NK-92 treated with Interleukin-12 subunit alpha and Interleukin-12 subunit beta, amount 100 ng/mL, for 24 hours (cell line): ENCODE measurements at regions not wholly inside any gene's neighbourhood (a gene's known extent, or its start where the extent isn't known, plus 50 kb on each side); places are given as distances from the start of the nearest gene placed in this dataset.
A peak's percentile ranks its signal among the peaks of the same experiment; 100 is the strongest.
"Not testable (repeated sequence)": the region's sequence is repeated elsewhere in the genome, so short reads cannot be mapped to it uniquely, and the experiment has no call there.

Experiments
- DNase-seq: peaks from one replicate; lab custom pipeline; 2025; lab: John Stamatoyannopoulos, UW

DNA sequence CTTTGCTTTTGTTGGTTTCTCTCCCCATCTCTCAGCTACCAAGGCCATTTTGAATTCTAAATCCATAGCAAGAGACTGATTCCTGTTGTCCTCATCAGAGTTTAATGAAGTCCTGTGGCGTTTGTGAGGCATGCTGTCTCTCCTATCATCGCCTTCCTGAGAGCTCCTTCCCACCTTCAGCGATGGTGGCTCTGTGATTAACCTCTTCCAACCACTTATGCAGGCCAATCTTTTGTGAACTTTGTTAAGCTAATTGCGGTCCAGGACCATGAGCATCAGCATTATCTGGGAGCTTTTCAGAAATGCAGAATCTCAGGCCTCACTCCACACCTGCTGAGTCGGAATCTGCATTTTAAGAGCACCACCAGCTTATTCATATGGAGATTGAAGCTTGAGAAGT, 272.5 kb upstream of the CDYL start:
- no peak for DNase-seq

- no peak for DNase-seq
Observed at GRCh38 chr6:4496284-4496683, 279.9 kb upstream of the CDYL start.

DNA sequence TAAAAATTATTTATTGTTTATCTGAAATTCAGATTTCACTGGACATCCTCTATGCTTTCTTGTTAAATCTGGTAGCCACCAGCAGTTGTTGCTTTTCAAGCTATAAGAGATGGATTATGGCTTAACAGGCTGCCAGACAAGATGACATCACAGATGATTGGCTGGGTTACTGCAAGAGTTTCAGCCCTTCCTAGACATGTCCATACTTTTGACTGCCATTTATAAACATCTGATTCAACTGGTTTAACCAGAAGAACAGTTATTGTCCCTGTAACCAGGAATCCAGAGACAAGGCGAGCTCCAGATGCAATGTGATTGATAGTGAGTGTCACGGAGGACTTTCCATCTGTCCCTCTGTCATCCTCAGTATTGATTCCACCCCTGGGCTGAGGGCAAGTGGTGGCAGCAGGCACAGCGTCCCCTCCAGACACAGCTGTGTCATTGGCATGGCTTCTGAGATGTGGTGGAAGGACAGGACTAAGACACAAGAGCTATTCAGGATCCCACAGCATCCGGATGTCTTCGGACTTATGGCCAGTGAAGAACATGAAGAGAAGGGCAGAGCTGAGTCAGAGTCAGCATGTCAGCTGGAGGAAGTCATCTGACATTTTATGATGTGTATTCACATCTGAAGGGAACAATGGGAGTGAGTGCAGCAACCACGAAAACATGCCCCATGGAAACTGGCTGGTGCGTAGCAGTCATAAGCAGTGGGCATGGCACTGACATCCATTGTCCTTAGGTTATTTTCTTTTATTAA, 284.5 kb upstream of the CDYL start:
- DNase-seq = no peak

GRCh38 chr6:4489538-4489937, 286.7 kb upstream of the CDYL start:
- DNase-seq = no peak

DNA sequence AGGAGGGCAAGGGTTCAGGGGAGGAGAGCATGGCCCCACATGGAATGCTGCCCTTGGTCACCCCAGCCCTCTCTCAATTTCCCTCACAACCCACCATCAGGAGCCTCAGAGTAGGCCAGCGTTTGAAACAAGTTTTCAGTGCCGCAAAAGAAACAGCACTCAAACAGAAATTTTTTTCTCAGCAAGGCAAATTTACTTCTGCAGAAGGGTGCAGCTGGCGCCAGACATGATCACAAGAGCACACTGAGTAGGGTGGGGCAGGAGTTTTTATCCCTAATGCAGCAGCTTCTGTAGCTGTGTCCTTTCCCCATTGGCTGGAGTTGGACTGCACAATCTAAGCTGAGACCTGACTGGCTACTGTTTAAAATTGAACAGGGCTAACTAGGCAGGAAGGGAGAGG, 287.8 kb upstream of the CDYL start:
- no peak for DNase-seq

GRCh38 chr6:4487538-4487937, 288.7 kb upstream of the CDYL start:
- peak; percentile 21 for DNase-seq

DNA sequence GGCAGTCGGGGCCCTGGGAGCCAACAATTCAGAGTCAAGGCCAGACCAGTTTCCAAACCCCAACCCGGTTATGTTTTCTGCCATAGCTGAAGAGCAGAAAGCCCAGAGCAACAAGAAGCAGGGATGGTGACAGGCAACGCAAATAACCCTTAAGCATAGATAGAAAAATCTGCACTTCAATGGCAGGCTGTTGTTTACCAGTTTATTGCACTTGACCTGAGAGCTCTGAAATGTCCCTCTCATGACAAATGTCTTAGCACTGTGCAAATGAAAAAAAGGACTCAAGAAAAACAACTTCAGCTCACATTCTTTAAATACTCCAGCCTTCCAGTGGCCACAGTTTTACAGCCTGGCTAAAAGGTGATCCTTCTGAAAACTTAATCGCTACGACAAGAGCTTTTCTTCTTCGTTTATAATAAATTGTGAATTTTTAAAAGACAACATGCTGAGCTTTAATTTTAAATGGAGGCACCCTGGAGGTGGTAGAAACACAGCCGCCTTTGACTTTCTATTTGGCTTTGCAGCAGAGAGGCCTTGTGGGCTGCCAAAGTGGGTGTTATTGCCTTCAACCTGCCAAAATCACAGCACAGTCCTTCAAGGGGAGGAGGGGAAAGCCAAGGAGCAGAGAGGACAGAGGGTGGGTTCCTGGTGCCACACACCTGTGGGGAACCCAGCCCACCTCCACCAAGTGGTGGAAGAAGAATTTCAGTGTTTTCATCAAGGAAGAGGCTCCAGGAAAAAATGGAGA, 289.5 kb upstream of the CDYL start:
- no peak for DNase-seq

DNA sequence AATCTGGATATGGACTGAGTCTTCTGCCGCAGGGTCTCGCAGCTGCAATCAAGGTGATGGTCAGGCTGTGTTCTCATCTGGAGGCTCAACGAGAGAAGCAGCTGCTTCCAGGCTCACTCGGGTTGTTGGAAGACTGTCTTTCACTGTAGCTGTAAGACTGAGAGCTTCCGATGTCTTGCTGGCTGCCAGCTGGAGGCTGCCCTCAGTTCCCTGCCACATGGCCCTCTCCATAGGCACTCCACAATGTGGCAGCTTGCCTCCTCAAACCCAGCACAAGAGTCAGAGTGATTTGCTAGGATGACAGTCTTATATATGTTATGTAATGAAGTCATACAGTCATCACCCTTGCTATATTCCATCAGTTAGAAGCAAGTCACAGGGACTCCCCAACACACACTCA, 290.5 kb upstream of the CDYL start:
- DNase-seq = no peak

DNA sequence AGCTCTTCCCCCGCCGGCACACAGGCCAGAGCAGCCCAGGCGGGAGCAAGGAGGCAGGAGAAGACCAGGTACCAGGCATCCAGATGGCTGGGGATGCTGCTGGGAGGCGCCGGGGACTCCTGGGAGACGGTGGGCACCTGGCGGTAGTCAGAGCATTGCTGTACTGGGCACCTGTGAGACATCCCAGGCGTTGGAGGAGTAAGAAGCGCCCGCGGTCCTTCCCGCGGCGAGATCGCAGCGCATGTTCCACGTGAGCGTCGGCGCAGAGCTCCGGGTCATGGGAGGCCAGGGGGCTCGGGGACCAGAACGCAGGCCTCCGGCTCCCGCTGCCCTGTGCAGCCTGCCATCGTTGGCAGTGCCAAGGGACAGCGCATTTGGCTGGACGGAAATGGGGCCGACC, 293.7 kb upstream of the CDYL start:
- no peak for DNase-seq

- DNase-seq = no peak
Observed at GRCh38 chr6:4480788-4481735, 295.1 kb upstream of the CDYL start.

DNA sequence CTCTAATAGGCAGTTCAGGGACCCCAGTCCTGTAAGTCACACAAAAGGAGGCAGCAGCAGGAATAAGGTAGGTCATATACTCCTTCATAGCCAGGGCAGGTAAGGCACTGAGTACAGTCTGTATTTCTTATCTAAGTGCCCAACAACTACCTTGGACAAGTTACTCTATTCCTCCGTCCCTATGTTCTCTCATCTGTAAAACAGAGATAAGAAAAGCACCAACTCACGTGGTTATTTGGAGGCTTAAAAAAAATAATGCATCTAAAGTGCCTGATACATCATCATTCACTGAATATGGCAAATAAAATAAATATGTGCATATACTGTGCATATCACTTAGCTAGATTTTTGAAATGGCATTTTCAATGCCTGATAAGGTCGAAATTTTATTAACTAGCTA, 298.1 kb upstream of the CDYL start:
- DNase-seq = no peak

DNA sequence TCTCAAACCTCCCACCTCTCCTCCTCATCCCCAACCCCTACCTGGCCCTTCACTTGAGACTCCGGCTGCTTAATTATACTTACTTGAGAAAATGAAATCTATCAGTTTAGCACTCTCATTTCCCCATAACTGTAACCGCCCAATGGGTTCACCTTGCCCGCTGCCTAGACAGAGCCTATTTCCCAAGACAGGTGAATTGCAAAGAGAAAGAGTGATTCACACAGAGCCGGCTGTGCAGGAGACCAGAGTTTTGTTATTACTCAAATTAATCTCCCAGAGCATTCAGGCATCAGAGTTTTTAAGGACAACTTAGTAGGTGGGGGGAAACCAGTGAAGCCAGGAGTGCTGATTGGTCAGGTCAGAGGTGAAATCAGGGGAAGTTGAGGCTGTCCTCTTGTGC, 301.4 kb upstream of the CDYL start:
- no peak for DNase-seq

- no peak for DNase-seq
Observed at GRCh38 chr6:4472969-4473642, 303.1 kb upstream of the CDYL start.

- no peak for DNase-seq
Observed at GRCh38 chr6:4472222-4472621, 304.0 kb upstream of the CDYL start.

DNA sequence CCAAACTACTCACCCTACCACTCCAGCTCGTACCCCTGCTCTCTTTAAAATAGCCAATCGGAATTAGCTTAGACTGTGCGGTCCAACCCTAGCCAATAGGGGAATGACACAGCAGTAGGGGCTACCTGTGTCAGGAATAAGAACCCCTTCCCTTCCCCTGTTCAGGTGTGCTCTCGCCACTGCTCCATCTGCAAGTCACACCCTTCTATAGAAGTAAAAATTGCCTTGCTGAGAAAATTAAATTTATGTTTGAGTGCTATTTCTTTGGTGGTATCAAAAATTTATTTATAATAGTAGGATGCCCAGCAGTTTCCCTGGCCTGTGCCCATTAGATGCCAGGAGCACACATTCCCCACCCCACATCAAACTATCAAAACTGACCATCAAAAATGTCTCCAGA, 304.7 kb upstream of the CDYL start:
- DNase-seq = not testable (repeated sequence)

DNA sequence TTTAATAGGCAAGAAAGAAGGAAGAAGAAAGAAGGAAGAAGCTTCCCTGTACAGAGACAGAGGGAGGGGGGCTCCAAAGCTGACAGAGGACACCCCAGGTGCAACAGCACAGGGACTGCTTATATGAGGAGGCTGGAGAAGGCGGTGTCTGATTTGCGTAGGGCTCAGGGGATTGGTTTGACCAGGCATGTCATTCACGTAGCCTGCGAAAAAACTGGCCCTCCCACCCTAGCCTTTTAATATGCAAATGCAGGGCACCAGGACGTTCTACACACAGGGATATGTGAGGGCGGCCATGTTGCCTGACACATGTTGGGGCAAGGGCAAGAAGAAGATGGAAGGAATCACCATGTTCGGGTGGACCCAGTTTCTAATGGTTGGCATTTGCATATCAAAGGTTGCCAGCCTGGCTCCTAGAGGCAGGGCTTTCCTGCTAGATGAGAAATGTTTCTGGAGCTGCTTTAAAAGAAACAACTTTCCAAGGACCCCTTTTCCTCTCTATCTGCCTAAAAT, 305.4 kb upstream of the CDYL start:
- DNase-seq = no peak

- no peak for DNase-seq
Observed at GRCh38 chr6:4466769-4467480, 309.3 kb upstream of the CDYL start.

DNA sequence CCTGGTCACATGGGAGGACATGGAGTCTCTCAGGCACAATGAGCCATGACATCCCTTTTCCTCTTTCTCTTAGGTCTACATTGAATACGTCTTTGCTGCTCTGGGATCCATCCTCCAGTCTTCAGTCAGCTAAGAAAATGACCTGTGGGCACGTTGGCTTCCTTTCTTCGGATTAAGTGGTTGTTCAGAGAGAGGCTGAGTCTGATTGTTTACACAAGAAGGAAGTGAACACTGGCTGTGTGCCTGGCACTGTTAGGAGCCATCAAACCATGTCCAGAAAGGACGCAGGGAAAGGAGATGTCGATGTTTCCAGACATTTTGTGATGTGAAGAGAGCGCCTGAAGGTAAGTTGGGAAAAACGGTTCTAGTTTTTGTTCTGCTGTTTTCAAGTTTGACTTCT, 309.9 kb upstream of the CDYL start:
- no peak for DNase-seq

GRCh38 chr6:4464638-4465037, 311.6 kb upstream of the CDYL start:
- DNase-seq = no peak

- DNase-seq = no peak
Observed at GRCh38 chr6:4463236-4463635, 313.0 kb upstream of the CDYL start.
